ENCODE measurements at regions not wholly inside any gene's neighbourhood (a gene's known extent, or its start where the extent isn't known, plus 50 kb on each side); places are given as distances from the start of the nearest gene placed in this dataset.

- Histone ChIP-seq H3K9me3 (no peaks in the 10 kb centered on the region), H3K36me3 (no peaks in the 10 kb centered on the region), H3K4me1 (peaks cover 0 to 9% (median 0%) of the 10 kb centered on the region in 4 donors), H3K27me3 (no peaks in the 10 kb centered on the region), H3K4me3 (peak overlapping the region in 1 of 4 donors; percentile 6), H3K27ac (no peak overlapping the region)
- DNase-seq (ENCODE audit: low spot score in 2 of 2), result peak; percentile 22 to 26
- no peak for TF ChIP-seq EP300 (IDR thresholded peaks at IDR 0.05)
- peak in 3 of 5 experiments; percentile 19 to 34 (median 30) for TF ChIP-seq CTCF (IDR thresholded peaks at IDR 0.05)
- 30 to 31% methylated on average over 9 of the region's 9 CpGs for WGBS, 2 donors
These were observed 169.1 kb downstream of the CAAP1 start for GRCh38 chr9:26723486-26723885.

GRCh38 chr9:26722755-26723154 lies 169.8 kb downstream of the CAAP1 start:
- H3K27ac ChIP-seq, result no peak overlapping the region
- no peaks in the 10 kb centered on the region for H3K9me3 ChIP-seq
- DNase-seq (ENCODE audit: low spot score in 2 of 2), result no peak
- TF ChIP-seq CTCF (IDR thresholded peaks at IDR 0.05) (no peak), EP300 (IDR thresholded peaks at IDR 0.05) (no peak), POLR2A (IDR thresholded peaks at IDR 0.05) (no peak)
- peaks cover 0 to 9% (median 0%) of the 10 kb centered on the region in 4 donors for H3K4me1 ChIP-seq
- no peaks in the 10 kb centered on the region for H3K36me3 ChIP-seq
- 56 to 60% methylated on average over 6 of the region's 6 CpGs for WGBS, 2 donors
- no peaks in the 10 kb centered on the region for H3K27me3 ChIP-seq
- no peak overlapping the region for H3K4me3 ChIP-seq

GRCh38 chr9:26710008-26710407 lies 182.6 kb downstream of the CAAP1 start:
- Histone ChIP-seq H3K27ac (no peak overlapping the region), H3K36me3 (no peaks in the 10 kb centered on the region), H3K4me1 (no peaks in the 10 kb centered on the region), H3K4me3 (no peak overlapping the region), H3K9me3 (no peaks in the 10 kb centered on the region), H3K27me3 (no peaks in the 10 kb centered on the region)
- DNase-seq (ENCODE audit: low spot score in 2 of 2), result no peak
- whole genome bisulfite sequencing, 2 donors, result 83 to 91% methylated on average over 3 of the region's 3 CpGs
- TF ChIP-seq CTCF (IDR thresholded peaks at IDR 0.05), result no peak
- TF ChIP-seq EP300 (IDR thresholded peaks at IDR 0.05), result no peak
- TF ChIP-seq POLR2A (IDR thresholded peaks at IDR 0.05), result no peak

- Histone ChIP-seq H3K27ac (no peak overlapping the region), H3K4me3 (no peak overlapping the region), H3K27me3 (no peaks in the 10 kb centered on the region), H3K9me3 (no peaks in the 10 kb centered on the region), H3K36me3 (no peaks in the 10 kb centered on the region), H3K4me1 (no peaks in the 10 kb centered on the region)
- TF ChIP-seq CTCF (IDR thresholded peaks at IDR 0.05) (no peak), EP300 (IDR thresholded peaks at IDR 0.05) (no peak), POLR2A (IDR thresholded peaks at IDR 0.05) (no peak)
- DNase-seq (ENCODE audit: low spot score in 2 of 2), result no peak
- whole genome bisulfite sequencing, 2 donors, result 75 to 88% methylated on average over 3 of the region's 3 CpGs
These were observed 186.4 kb downstream of the CAAP1 start for GRCh38 chr9:26706223-26706622.

GRCh38 chr9:26695298-26695622 lies 197.3 kb downstream of the CAAP1 start:
- Histone ChIP-seq H3K4me1 (no peaks in the 10 kb centered on the region), H3K27ac (no peak overlapping the region), H3K36me3 (no peaks in the 10 kb centered on the region), H3K4me3 (no peak overlapping the region), H3K27me3 (no peaks in the 10 kb centered on the region), H3K9me3 (peaks cover 0 to 10% (median 0%) of the 10 kb centered on the region in 4 donors)
- TF ChIP-seq CTCF (IDR thresholded peaks at IDR 0.05) (no peak), POLR2A (IDR thresholded peaks at IDR 0.05) (no peak), EP300 (IDR thresholded peaks at IDR 0.05) (no peak)
- no peak for DNase-seq (ENCODE audit: low spot score in 2 of 2)
- WGBS, 2 donors, result 79 to 89% methylated on average over 1 of the region's 1 CpG
